K562 (cell line): ENCODE measurements at regions not wholly inside any gene's neighbourhood (a gene's known extent, or its start where the extent isn't known, plus 50 kb on each side); places are given as distances from the start of the nearest gene placed in this dataset.

Experiments used
- HOMEZ ChIP-seq: fragments of 250-450 bp; sonication (Bioruptor Pico); IDR thresholded peaks from 2 replicates; pipeline ENCODE4 v1.4.0; 2020; ENCODE audit warnings: mild to moderate bottlenecking, moderate library complexity
- REST ChIP-seq, 2 experiments: fragments of 450-650 bp; formaldehyde crosslinking in 1 of 2; IDR thresholded peaks; 2 replicates each; pipeline versions ENCODE4 v1.4.0 to v1.6.1; 2014 to 2020; ENCODE audit warnings: mild to moderate bottlenecking in 2 of 2, borderline replicate concordance in 1 of 2, low read depth in 1 of 2
- TAF7 ChIP-seq: fragments of 450-650 bp; IDR thresholded peaks from 2 replicates; pipeline ENCODE4 v1.6.1; 2016; ENCODE audit warnings: missing genetic modification characterization, missing compliant biosample characterization

- TF ChIP-seq REST (IDR thresholded peaks at IDR 0.05; ENCODE audit: borderline replicate concordance) (no peak), REST (CRISPR knock-in tag; IDR thresholded peaks at IDR 0.05; ENCODE audit: low read depth) (no peak), HOMEZ (no peak), TAF7 (no peak)
These were observed 305.0 kb downstream of the XPNPEP1 start (continued) for GRCh38 chr10:109618301-109618700.
